NB4 (cell line): ENCODE measurements at regions not wholly inside any gene's neighbourhood (a gene's known extent, or its start where the extent isn't known, plus 50 kb on each side); places are given as distances from the start of the nearest gene placed in this dataset.
"Not testable (repeated sequence)": the region's sequence is repeated elsewhere in the genome, so short reads cannot be mapped to it uniquely, and the experiment has no call there.

Experiments
- DNase-seq: peaks from one replicate; pipeline ENCODE4 v3.0.0; 2010; ENCODE audit warnings: low read depth
- H3K4me3 ChIP-seq: one replicate; pipeline ENCODE4 v1.5.1; 2011; ENCODE audit warnings: mild to moderate bottlenecking, low read depth, low read length, moderate library complexity
- MYC ChIP-seq: IDR thresholded peaks from 2 replicates; pipeline ENCODE4 v1.6.1; 2011; ENCODE audit warnings: low read depth, low read length
- POLR2A ChIP-seq: IDR thresholded peaks from 2 replicates; pipeline ENCODE4 v1.6.1; 2011; ENCODE audit warnings: mild to moderate bottlenecking; ENCODE audit not compliant: insufficient read length; ENCODE audit errors: extremely low read depth
- TF ChIP-seq, protein P1 (sequence below): IDR thresholded peaks from 2 replicates; pipeline ENCODE4 v1.6.1; 2011; ENCODE audit warnings: low read depth, low read length
- TF ChIP-seq, protein P2 (sequence below): IDR thresholded peaks from one replicate; pipeline ENCODE4 v1.5.1; 2012; ENCODE audit warnings: low read depth, low read length

DNA sequence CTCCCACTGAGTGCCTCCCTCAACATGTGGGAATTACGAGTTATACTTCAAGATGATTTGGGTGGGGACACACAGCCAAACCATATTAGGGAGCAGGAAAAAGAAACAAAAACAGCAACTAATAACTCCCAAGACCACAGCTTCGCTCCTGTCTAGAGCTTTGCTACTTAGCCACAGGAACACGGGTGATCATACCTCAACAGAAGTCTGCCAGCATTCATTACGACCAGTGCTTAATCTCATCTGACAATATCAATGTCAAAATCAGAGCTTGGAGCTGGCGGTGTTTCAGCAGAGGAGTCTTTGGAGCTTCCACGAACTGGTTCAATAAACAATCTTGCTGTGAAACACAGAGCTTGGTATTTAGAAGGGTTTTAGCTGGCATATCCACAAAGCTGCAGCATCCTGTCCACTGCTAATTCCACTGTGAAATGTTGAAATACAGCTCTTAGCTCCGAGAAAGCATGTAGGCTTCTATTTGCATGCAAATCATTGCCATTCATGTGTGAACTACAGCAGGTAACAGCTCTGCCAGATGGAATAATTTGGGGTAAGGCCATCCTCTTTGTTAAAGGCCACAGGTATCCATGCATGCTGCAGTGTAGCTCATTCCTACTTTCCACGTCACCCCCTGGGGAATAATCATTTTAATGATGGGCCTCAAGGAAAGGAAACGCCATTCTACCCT is 128.4 kb upstream of the GOT2 start:
- TF ChIP-seq MYC: no peak
- TF ChIP-seq, protein P1, sequence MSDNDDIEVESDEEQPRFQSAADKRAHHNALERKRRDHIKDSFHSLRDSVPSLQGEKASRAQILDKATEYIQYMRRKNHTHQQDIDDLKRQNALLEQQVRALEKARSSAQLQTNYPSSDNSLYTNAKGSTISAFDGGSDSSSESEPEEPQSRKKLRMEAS: no peak
- TF ChIP-seq POLR2A: no peak
- TF ChIP-seq, protein P2, sequence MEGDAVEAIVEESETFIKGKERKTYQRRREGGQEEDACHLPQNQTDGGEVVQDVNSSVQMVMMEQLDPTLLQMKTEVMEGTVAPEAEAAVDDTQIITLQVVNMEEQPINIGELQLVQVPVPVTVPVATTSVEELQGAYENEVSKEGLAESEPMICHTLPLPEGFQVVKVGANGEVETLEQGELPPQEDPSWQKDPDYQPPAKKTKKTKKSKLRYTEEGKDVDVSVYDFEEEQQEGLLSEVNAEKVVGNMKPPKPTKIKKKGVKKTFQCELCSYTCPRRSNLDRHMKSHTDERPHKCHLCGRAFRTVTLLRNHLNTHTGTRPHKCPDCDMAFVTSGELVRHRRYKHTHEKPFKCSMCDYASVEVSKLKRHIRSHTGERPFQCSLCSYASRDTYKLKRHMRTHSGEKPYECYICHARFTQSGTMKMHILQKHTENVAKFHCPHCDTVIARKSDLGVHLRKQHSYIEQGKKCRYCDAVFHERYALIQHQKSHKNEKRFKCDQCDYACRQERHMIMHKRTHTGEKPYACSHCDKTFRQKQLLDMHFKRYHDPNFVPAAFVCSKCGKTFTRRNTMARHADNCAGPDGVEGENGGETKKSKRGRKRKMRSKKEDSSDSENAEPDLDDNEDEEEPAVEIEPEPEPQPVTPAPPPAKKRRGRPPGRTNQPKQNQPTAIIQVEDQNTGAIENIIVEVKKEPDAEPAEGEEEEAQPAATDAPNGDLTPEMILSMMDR: no peak
- no peak overlapping the region for H3K4me3 ChIP-seq
- DNase-seq: no peak

DNA sequence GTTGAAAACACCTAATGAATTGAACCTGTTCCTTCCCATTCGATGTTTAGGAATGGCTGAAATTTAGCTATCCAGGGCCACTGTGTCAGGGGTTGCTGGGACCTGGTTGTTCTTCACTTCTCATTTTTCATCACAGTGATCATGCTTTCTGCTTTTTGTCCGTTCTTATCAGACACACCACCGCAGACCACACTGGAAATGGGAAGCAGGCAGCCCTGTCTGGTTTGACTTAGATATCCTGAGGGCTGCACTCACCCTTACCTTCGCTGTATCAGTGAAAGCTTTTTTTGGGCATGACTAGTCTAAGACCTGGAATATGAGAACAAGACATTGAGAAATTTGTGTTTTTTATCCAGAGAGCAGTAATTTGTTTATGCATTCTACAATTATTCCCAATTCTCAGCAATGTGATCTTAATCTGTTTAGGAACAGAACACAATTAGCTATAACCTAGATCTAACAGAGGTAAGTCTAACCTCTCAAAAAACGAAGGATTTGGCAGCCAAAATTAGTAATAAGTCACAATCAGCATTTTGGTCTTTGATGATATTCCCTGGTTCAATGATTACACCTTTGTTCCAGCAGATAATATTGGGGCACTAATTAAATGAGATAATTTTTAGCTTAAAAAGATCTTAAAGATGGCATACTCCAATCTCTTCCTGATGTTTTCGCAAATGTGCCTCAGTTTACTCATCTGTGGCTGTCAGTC is 126.0 kb upstream of the GOT2 start:
- TF ChIP-seq, protein P2: no peak
- TF ChIP-seq POLR2A (no peak), MYC (no peak)
- TF ChIP-seq, protein P1: no peak
- peak; percentile 57 for DNase-seq

DNA sequence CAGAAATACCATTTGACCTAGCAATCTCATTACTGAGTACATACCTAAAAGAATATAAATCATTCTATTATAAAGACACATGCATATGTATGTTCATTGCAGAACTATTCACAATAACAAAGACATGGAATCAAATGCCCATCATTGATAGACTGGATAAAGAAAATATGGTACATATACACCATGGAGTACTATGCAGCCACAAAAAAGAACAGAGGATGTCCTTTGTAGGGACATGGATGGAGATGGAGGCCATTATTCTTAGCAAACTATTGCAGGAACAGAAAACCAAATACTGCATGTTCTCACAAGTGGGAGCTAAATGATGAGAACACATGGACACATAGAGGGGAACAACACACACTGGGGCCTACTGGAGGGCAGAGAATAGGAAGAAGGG is 124.5 kb upstream of the GOT2 start:
- DNase-seq, H3K4me3 ChIP-seq: not testable (repeated sequence)

More for the DNA sequence above, 126.0 kb upstream of the GOT2 start:
- H3K4me3 ChIP-seq: no peak overlapping the region

DNA sequence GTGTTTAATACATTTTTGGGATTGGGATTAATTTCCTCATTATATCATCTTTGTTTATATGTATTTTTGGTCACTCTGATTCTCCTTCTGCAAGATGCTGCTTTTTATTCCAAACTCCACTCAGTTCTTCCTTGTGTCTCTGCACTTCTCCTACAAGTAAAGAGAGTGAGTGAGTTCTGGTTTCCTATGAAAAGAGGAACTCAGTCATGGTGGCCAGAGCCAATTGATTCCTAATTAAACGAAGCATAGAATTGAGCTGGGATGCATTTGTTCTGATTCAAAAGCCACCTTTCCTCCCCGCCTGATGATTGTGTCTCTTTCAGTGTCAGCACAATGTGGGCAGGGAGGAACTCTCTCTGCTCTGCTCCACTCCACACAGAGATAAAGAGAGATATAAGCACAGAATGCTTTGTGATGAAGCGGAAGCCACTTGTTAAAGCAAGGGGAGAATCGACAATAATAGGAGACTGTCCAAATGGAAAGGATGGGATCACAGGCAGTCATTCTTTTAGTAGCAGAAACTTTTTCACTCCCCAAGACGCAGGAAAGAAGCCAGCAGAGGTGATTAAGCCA is 121.3 kb upstream of the GOT2 start:
- no peak for DNase-seq
- no peak overlapping the region for H3K4me3 ChIP-seq
- TF ChIP-seq, protein P1: no peak
- no peak for TF ChIP-seq POLR2A
- no peak for TF ChIP-seq MYC
- TF ChIP-seq, protein P2: no peak

DNA sequence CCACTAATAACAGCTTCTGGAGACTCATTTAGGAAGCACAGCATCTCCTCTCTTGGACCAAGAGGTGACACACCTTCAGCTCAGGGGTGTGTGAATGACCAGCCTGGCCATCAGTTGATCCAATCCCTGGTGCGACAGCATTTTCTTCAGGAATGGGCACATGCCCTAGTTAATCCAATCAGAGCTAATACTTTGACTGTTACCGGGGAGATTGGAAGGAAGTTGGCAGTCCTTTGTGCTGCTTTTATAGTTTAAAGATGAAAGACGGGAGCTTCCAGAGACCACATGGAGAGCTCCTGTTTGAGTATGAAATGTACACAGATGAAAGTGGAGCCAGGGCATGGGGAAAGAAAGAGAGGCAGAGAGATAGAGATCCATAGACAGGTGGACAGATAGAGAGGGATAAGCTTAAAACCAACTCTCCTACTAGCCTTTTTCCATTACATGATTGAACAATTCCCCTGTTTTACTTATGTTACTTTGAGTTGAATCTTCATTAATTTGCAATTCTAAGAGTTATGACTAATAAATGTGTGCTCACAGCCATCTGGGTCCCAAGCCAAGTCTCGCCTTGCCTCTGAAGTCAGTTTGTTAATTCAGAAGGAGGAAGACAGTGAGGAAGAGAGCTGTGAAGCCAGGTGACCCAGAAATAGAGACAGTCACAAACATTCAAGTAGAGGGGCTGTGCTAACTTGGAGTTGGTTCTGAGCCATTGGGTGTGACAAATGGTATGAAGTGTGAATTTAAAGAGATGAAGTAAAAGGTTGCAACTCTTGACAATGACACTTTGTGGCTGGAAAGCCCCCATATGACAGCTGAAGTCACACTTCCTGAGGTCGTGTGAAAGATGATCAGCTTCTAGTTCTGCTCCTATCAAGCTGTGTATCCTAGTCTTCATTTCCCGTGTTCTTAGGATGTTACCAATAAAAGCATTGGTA is 120.0 kb upstream of the GOT2 start:
- no peak for DNase-seq
- TF ChIP-seq, protein P1: no peak
- TF ChIP-seq POLR2A (no peak), MYC (no peak)
- TF ChIP-seq, protein P2: no peak
- no peak overlapping the region for H3K4me3 ChIP-seq

DNA sequence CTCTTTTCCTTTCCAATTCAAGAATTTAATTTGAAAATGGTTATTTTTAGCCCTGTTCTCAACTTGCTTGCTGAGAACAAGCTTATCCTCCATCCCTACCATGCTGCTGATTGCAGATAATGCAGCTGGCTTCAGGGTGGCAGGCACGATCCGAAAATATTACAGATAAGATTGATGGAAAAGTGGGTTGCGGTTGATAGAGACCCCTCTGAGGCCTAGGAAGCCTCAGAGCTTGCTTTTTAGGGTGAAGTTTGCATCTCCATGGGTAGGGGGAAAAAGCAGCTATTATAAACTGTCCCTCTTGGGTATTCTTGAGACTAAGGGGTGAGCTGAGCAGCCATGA is 116.5 kb upstream of the GOT2 start:
- H3K4me3 ChIP-seq: no peak overlapping the region
- no peak for DNase-seq
- TF ChIP-seq, protein P1: no peak
- TF ChIP-seq, protein P2: no peak
- TF ChIP-seq POLR2A (no peak), MYC (no peak)
